ENCODE measurements at regions not wholly inside any gene's neighbourhood (a gene's known extent, or its start where the extent isn't known, plus 50 kb on each side); places are given as distances from the start of the nearest gene placed in this dataset.
A peak's percentile ranks its signal among the peaks of the same experiment; 100 is the strongest.

- H3K9me3 ChIP-seq (ENCODE audit: control insufficient read depth, low read depth, low read length), result no peaks in the 10 kb centered on the region
- H3K4me3 ChIP-seq (ENCODE audit: low read length), result no peak overlapping the region
- no peaks in the 10 kb centered on the region for H3K36me3 ChIP-seq (ENCODE audit: control insufficient read depth, insufficient read depth, low read length)
- no peaks in the 10 kb centered on the region for H3K4me1 ChIP-seq (ENCODE audit: control insufficient read depth, insufficient read depth, low read length)
- WGBS (ENCODE audit: insufficient coverage, low lambda C conversion rate), result no CpG with 5 or more reads among the region's 5 CpGs
- H3K27ac ChIP-seq (ENCODE audit: low read length), result no peak overlapping the region
- DNase-seq, result no peak
- H3K27me3 ChIP-seq (ENCODE audit: control insufficient read depth, insufficient read depth, low read length), result no peaks in the 10 kb centered on the region
These were observed 263.2 kb downstream of the KIF2B start for GRCh38 chr17:54085934-54086333.

DNA sequence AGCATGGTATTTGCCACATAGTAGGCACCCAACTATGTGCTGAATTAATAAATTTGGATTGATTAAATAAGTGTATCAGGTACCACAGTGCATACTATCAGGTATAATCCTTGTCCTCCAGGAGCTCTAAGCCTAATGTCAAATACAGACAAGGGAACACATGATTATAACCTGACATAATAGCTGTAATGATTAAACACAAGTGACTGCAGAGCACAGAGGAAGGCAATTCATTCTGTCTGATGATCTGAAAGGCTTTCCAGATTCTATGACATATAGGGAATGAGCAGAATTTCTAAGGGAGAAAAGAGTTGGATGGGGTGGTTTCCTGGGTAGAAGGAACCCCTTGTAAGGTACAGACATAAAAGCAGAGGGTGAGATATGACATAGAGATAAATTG is 273.5 kb downstream of the KIF2B start:
- no peaks in the 10 kb centered on the region for H3K36me3 ChIP-seq (ENCODE audit: control insufficient read depth, insufficient read depth, low read length)
- no peaks in the 10 kb centered on the region for H3K4me1 ChIP-seq (ENCODE audit: control insufficient read depth, insufficient read depth, low read length)
- no peak for DNase-seq
- H3K27ac ChIP-seq (ENCODE audit: low read length), result no peak overlapping the region
- no peaks in the 10 kb centered on the region for H3K9me3 ChIP-seq (ENCODE audit: control insufficient read depth, low read depth, low read length)
- no peaks in the 10 kb centered on the region for H3K27me3 ChIP-seq (ENCODE audit: control insufficient read depth, insufficient read depth, low read length)
- H3K4me3 ChIP-seq (ENCODE audit: low read length), result no peak overlapping the region

- Histone ChIP-seq H3K4me1 (ENCODE audit: control insufficient read depth, insufficient read depth, low read length) (no peaks in the 10 kb centered on the region), H3K36me3 (ENCODE audit: control insufficient read depth, insufficient read depth, low read length) (no peaks in the 10 kb centered on the region), H3K27me3 (ENCODE audit: control insufficient read depth, insufficient read depth, low read length) (no peaks in the 10 kb centered on the region), H3K27ac (ENCODE audit: low read length) (no peak overlapping the region), H3K4me3 (ENCODE audit: low read length) (no peak overlapping the region), H3K9me3 (ENCODE audit: control insufficient read depth, low read depth, low read length) (peaks cover 6% of the 10 kb centered on the region)
- DNase-seq, result no peak
These were observed 276.5 kb downstream of the KIF2B start for GRCh38 chr17:54099221-54099620.

DNA sequence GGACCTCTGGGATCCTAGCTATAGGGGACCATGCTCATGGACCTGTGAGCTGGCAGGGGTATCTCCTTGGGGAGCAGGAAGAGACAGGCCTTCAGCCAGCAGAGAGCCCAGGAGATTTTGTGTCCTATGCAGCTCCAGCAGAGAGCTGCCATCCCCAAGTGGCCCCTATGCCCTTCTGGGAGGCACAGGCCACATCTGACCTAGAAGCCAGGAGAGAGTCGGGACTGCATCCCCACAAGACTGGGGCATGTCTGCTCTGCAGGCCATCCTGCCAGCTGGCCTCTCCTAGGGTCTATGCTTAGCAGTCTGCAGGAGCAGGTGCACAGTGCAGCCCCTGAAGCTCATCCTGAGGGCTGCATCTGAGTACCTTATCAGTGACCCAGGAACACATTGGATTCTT is 279.5 kb downstream of the KIF2B start:
- no peak overlapping the region for H3K4me3 ChIP-seq (ENCODE audit: low read length)
- no CpG with 5 or more reads among the region's 1 CpG for WGBS (ENCODE audit: insufficient coverage, low lambda C conversion rate)
- no peak for DNase-seq
- H3K9me3 ChIP-seq (ENCODE audit: control insufficient read depth, low read depth, low read length), result peaks cover 6% of the 10 kb centered on the region
- H3K27ac ChIP-seq (ENCODE audit: low read length), result no peak overlapping the region
- H3K36me3 ChIP-seq (ENCODE audit: control insufficient read depth, insufficient read depth, low read length), result no peaks in the 10 kb centered on the region
- H3K27me3 ChIP-seq (ENCODE audit: control insufficient read depth, insufficient read depth, low read length), result no peaks in the 10 kb centered on the region
- H3K4me1 ChIP-seq (ENCODE audit: control insufficient read depth, insufficient read depth, low read length), result no peaks in the 10 kb centered on the region

DNA sequence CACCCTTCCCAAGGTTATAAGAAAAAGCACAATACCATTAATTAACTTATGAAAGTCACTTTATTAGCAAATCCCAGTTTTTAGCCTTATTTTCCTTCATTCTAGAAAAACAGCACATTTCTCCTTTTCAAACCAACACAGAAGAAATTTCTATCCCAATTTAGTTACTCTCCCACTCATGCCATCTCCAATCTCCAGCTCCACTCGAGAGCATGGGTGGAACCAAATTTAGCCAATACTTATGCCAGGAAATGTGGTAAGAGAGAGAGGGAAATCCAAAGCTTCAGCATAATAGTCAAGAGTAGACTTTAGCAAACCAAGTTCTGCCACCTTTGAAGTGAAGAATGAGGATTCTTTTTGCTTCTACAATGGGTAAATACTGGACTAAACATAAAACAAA is 288.8 kb downstream of the KIF2B start:
- H3K36me3 ChIP-seq (ENCODE audit: control insufficient read depth, insufficient read depth, low read length), result no peaks in the 10 kb centered on the region
- no peak overlapping the region for H3K4me3 ChIP-seq (ENCODE audit: low read length)
- H3K4me1 ChIP-seq (ENCODE audit: control insufficient read depth, insufficient read depth, low read length), result no peaks in the 10 kb centered on the region
- H3K27me3 ChIP-seq (ENCODE audit: control insufficient read depth, insufficient read depth, low read length), result no peaks in the 10 kb centered on the region
- H3K9me3 ChIP-seq (ENCODE audit: control insufficient read depth, low read depth, low read length), result no peaks in the 10 kb centered on the region
- WGBS (ENCODE audit: insufficient coverage, low lambda C conversion rate), result 80% methylated on average over 1 of the region's 1 CpG
- DNase-seq, result no peak
- H3K27ac ChIP-seq (ENCODE audit: low read length), result no peak overlapping the region

DNA sequence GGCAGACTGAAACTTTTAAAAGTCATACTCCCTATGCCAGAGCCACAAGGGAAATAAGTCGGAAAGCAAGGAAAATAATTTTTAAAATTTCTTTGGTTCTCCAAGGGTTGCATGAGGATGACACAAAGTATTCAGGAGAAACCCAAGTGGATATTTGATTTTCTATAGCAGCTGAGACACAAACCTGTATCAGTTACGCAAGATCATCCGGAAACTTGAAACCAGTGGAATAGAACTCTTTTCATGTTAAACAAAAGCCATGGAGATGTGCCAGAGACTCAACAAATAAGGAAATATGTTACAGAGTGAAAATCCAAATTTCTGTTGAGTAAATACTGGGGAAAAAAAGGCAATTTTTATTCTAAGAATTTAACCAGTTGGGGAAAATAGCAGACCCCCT is 294.7 kb downstream of the KIF2B start:
- Histone ChIP-seq H3K4me3 (ENCODE audit: low read length) (no peak overlapping the region), H3K4me1 (ENCODE audit: control insufficient read depth, insufficient read depth, low read length) (no peaks in the 10 kb centered on the region), H3K27ac (ENCODE audit: low read length) (no peak overlapping the region), H3K36me3 (ENCODE audit: control insufficient read depth, insufficient read depth, low read length) (no peaks in the 10 kb centered on the region), H3K9me3 (ENCODE audit: control insufficient read depth, low read depth, low read length) (no peaks in the 10 kb centered on the region), H3K27me3 (ENCODE audit: control insufficient read depth, insufficient read depth, low read length) (no peaks in the 10 kb centered on the region)
- WGBS (ENCODE audit: insufficient coverage, low lambda C conversion rate), result no CpG with 5 or more reads among the region's 3 CpGs
- no peak for DNase-seq

- Histone ChIP-seq H3K4me1 (ENCODE audit: control insufficient read depth, insufficient read depth, low read length) (no peaks in the 10 kb centered on the region), H3K4me3 (ENCODE audit: low read length) (no peak overlapping the region), H3K27ac (ENCODE audit: low read length) (no peak overlapping the region), H3K9me3 (ENCODE audit: control insufficient read depth, low read depth, low read length) (no peaks in the 10 kb centered on the region), H3K36me3 (ENCODE audit: control insufficient read depth, insufficient read depth, low read length) (no peaks in the 10 kb centered on the region), H3K27me3 (ENCODE audit: control insufficient read depth, insufficient read depth, low read length) (no peaks in the 10 kb centered on the region)
- DNase-seq, result no peak
- 0% methylated on average over 1 of the region's 1 CpG for WGBS (ENCODE audit: insufficient coverage, low lambda C conversion rate)
These were observed 301.7 kb downstream of the KIF2B start for GRCh38 chr17:54124456-54124855.

DNA sequence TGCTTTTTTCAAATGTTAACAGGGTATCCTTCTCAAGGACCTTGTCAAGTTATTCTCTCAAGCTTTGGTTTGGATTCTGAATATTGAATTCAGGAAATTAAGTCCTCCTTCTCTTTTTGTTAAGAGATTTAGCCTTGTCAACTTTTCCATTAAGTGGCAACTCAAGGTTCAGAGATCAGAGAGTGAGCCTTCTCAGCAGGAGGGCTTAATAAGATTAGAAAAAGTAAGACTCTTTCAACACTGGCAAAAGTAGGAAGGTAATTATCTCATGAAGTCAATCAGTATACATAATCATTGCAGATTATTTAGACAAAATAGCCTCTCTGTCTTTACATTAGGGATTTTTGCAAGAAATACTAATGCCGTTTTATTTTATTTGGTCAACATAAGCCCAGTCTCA is 330.7 kb downstream of the KIF2B start:
- Histone ChIP-seq H3K4me1 (ENCODE audit: control insufficient read depth, insufficient read depth, low read length) (no peaks in the 10 kb centered on the region), H3K27ac (ENCODE audit: low read length) (no peak overlapping the region), H3K9me3 (ENCODE audit: control insufficient read depth, low read depth, low read length) (no peaks in the 10 kb centered on the region), H3K36me3 (ENCODE audit: control insufficient read depth, insufficient read depth, low read length) (no peaks in the 10 kb centered on the region), H3K27me3 (ENCODE audit: control insufficient read depth, insufficient read depth, low read length) (no peaks in the 10 kb centered on the region), H3K4me3 (ENCODE audit: low read length) (no peak overlapping the region)
- 50% methylated on average over 1 of the region's 1 CpG for WGBS (ENCODE audit: insufficient coverage, low lambda C conversion rate)
- DNase-seq, result no peak

DNA sequence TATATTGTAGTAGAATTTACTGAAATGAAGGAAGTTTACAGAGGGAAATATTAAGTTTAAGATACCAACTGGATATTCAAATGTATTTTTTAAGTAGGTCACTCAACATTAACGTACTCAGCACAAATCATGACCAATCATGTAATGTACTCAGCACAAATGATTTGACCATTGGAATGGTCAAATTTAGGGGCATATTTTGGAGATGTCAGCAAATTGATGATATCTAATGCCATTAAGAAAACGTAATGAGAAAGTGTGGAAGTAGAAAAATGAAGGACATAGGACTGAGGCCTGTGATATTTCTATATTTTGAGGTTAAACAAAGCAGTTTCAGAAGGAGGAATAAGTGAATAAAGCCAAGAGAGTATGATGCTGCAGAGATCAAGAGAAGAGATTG is 334.8 kb downstream of the KIF2B start:
- no peak for DNase-seq
- no peak overlapping the region for H3K27ac ChIP-seq (ENCODE audit: low read length)
- WGBS (ENCODE audit: insufficient coverage, low lambda C conversion rate), result 81% methylated on average over 2 of the region's 2 CpGs
- H3K4me3 ChIP-seq (ENCODE audit: low read length), result no peak overlapping the region
- no peaks in the 10 kb centered on the region for H3K9me3 ChIP-seq (ENCODE audit: control insufficient read depth, low read depth, low read length)
- no peaks in the 10 kb centered on the region for H3K4me1 ChIP-seq (ENCODE audit: control insufficient read depth, insufficient read depth, low read length)
- H3K27me3 ChIP-seq (ENCODE audit: control insufficient read depth, insufficient read depth, low read length), result no peaks in the 10 kb centered on the region
- no peaks in the 10 kb centered on the region for H3K36me3 ChIP-seq (ENCODE audit: control insufficient read depth, insufficient read depth, low read length)

DNA sequence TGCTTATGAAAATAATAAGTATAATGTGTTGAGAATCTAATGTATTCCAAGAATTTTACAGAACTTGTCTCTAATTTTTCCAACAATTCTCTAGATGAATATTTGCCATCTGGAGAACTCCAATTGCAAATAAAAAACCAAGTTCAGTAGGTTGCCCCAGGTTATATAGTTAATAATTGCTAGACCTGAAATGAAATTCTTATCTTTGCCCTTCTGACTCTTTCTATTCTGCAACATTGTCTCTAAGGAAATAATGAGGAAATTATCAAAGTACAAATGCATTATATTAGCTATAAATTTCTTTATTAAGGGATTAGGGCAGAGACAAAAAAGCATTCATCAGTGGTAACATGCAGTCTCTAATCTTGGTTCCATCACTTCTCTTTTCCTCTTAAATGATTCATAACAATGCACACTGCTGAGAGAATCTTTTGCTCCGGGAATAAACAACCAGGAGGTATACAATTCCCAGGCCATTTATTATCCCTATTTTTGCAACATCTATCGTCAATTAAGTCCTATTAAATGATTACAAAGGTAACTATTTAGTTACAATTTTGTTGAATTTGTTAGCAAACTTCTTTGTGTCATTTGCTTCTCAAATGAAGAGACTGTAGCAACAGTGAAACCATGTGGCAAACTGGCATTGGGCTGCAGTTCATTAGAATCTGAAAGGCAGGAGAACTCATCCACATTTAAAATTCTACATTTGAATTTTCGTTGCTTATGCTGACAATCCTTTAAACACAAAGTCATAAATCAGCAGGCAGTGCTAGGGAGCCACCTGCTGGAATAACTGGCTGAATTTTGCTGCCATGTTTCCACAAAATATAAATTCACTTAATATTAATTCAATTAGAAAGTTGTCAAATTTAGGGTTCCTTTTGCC is 349.6 kb downstream of the KIF2B start:
- Histone ChIP-seq H3K4me3 (ENCODE audit: low read length) (no peak overlapping the region), H3K4me1 (ENCODE audit: control insufficient read depth, insufficient read depth, low read length) (no peaks in the 10 kb centered on the region), H3K27me3 (ENCODE audit: control insufficient read depth, insufficient read depth, low read length) (no peaks in the 10 kb centered on the region), H3K9me3 (ENCODE audit: control insufficient read depth, low read depth, low read length) (no peaks in the 10 kb centered on the region), H3K27ac (ENCODE audit: low read length) (no peak overlapping the region), H3K36me3 (ENCODE audit: control insufficient read depth, insufficient read depth, low read length) (no peaks in the 10 kb centered on the region)
- DNase-seq, result peak; percentile 6 to 57
- whole genome bisulfite sequencing (ENCODE audit: insufficient coverage, low lambda C conversion rate), result 7% methylated on average over 3 of the region's 3 CpGs

DNA sequence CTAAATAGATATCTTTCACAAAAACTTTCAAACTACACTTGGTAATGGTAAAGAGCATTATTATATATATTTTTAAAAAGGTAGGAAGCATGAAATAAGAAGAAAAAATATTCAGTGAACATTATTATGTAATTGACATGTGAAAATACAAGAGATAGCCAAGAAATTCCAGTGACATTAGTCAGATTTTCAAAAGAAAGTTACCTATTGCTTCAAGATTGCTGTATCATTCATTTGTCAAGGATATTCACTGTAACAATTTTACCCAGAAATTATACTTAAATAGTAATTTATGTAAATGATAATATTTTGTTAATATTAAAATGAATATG is 350.2 kb downstream of the KIF2B start:
- Histone ChIP-seq H3K27me3 (ENCODE audit: control insufficient read depth, insufficient read depth, low read length) (no peaks in the 10 kb centered on the region), H3K4me3 (ENCODE audit: low read length) (no peak overlapping the region), H3K4me1 (ENCODE audit: control insufficient read depth, insufficient read depth, low read length) (no peaks in the 10 kb centered on the region), H3K9me3 (ENCODE audit: control insufficient read depth, low read depth, low read length) (no peaks in the 10 kb centered on the region), H3K36me3 (ENCODE audit: control insufficient read depth, insufficient read depth, low read length) (no peaks in the 10 kb centered on the region), H3K27ac (ENCODE audit: low read length) (no peak overlapping the region)
- no peak for DNase-seq
